Ishikawa (cell line): ENCODE measurements at regions not wholly inside any gene's neighbourhood (a gene's known extent, or its start where the extent isn't known, plus 50 kb on each side); places are given as distances from the start of the nearest gene placed in this dataset.

Experiments used
- CEBPB ChIP-seq: IDR thresholded peaks from 2 replicates; pipeline ENCODE4 v1.6.1; 2012
- CREB1 ChIP-seq: IDR thresholded peaks from 2 replicates; pipeline ENCODE4 v1.6.1; 2012; ENCODE audit warnings: low read depth
- EGR1 ChIP-seq: IDR thresholded peaks from 2 replicates; pipeline ENCODE4 v1.6.1; 2012
- EP300 ChIP-seq: IDR thresholded peaks from 2 replicates; pipeline ENCODE4 v1.6.1; 2012; ENCODE audit warnings: borderline replicate concordance
- FOXM1 ChIP-seq: IDR thresholded peaks from 2 replicates; pipeline ENCODE4 v1.6.1; 2012; ENCODE audit warnings: low read depth, borderline replicate concordance
- NFIC ChIP-seq: IDR thresholded peaks from 2 replicates; pipeline ENCODE4 v1.6.1; 2012
- RAD21 ChIP-seq: IDR thresholded peaks from 2 replicates; pipeline ENCODE4 v1.6.1; 2012; ENCODE audit warnings: low read depth
- TAF1 ChIP-seq: IDR thresholded peaks from 2 replicates; pipeline ENCODE4 v1.6.1; 2012; ENCODE audit warnings: low read depth, mild to moderate bottlenecking
- TCF12 ChIP-seq: IDR thresholded peaks from 2 replicates; pipeline ENCODE4 v1.6.1; 2012; ENCODE audit warnings: low read depth
- TEAD4 ChIP-seq: IDR thresholded peaks from 2 replicates; pipeline ENCODE4 v1.6.1; 2012
- USF1 ChIP-seq: IDR thresholded peaks from 2 replicates; pipeline ENCODE4 v1.6.1; 2012
- YY1 ChIP-seq: IDR thresholded peaks from 2 replicates; pipeline ENCODE4 v1.6.1; 2012; ENCODE audit warnings: low read depth
- ZBTB7A ChIP-seq: IDR thresholded peaks from 2 replicates; pipeline ENCODE4 v1.6.1; 2012; ENCODE audit warnings: low read depth
- TF ChIP-seq, protein P1 (sequence below): IDR thresholded peaks from 2 replicates; pipeline ENCODE4 v1.6.1; 2012; ENCODE audit warnings: low read depth, mild to moderate bottlenecking
- TF ChIP-seq, protein P2 (sequence below): IDR thresholded peaks from 2 replicates; pipeline ENCODE4 v1.6.1; 2012

DNA sequence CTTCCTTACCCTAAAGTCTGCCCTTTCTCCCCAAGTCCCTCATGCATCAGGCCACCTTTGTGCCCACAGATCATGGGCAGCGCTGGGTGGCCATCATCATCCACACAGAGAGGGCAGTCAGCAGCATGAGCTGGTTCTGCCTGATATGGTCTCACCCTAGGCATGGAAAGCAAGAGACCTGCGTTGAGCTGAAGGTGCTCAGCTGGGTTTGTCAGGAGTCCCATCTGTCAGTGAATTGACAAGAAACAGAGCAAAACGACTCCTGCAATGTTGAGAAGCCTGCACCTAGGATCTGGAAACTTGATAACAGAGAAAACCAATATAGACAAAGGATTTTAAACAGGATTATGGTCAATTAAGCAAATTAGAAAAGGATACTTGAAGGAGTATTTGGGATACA, 242.7 kb upstream of the PRSS1 start:
- TF ChIP-seq TCF12 (no peak), YY1 (no peak), TEAD4 (no peak), EGR1 (no peak), FOXM1 (no peak), ZBTB7A (no peak), RAD21 (no peak), USF1 (no peak), NFIC (no peak), CREB1 (no peak), EP300 (no peak), CEBPB (no peak), TAF1 (no peak)
- TF ChIP-seq, protein P1, sequence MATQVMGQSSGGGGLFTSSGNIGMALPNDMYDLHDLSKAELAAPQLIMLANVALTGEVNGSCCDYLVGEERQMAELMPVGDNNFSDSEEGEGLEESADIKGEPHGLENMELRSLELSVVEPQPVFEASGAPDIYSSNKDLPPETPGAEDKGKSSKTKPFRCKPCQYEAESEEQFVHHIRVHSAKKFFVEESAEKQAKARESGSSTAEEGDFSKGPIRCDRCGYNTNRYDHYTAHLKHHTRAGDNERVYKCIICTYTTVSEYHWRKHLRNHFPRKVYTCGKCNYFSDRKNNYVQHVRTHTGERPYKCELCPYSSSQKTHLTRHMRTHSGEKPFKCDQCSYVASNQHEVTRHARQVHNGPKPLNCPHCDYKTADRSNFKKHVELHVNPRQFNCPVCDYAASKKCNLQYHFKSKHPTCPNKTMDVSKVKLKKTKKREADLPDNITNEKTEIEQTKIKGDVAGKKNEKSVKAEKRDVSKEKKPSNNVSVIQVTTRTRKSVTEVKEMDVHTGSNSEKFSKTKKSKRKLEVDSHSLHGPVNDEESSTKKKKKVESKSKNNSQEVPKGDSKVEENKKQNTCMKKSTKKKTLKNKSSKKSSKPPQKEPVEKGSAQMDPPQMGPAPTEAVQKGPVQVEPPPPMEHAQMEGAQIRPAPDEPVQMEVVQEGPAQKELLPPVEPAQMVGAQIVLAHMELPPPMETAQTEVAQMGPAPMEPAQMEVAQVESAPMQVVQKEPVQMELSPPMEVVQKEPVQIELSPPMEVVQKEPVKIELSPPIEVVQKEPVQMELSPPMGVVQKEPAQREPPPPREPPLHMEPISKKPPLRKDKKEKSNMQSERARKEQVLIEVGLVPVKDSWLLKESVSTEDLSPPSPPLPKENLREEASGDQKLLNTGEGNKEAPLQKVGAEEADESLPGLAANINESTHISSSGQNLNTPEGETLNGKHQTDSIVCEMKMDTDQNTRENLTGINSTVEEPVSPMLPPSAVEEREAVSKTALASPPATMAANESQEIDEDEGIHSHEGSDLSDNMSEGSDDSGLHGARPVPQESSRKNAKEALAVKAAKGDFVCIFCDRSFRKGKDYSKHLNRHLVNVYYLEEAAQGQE: no peak
- TF ChIP-seq, protein P2, sequence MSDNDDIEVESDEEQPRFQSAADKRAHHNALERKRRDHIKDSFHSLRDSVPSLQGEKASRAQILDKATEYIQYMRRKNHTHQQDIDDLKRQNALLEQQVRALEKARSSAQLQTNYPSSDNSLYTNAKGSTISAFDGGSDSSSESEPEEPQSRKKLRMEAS: no peak

DNA sequence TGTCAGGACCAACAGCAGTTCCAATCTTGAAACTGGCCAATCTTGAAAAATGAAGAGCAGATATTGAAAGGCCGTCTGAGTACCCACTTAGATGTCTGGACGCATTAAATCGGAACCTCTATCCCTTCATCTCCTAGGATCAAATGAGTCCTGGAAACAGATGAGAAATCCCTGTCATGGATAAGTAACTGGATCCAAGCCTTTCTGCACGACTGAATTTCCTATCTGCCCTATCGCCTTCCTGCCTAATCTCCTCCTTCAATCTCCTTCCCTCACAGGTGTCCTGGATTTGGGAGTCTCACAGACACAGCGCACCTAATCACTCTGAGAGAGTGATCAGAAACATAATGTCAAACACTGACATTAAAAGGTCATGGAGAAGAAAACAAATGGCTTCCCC, 245.2 kb upstream of the PRSS58 start:
- TF ChIP-seq USF1 (no peak), CEBPB (no peak), RAD21 (no peak), TEAD4 (no peak), EP300 (no peak), CREB1 (no peak), YY1 (no peak), TAF1 (no peak), ZBTB7A (no peak), EGR1 (no peak), FOXM1 (no peak)
- TF ChIP-seq, protein P2: no peak
- TF ChIP-seq, protein P1: no peak

- no peak for TF ChIP-seq TEAD4
- no peak for TF ChIP-seq NFIC
Observed at GRCh38 chr7:142501434-142501833, 243.6 kb upstream of the PRSS58 start.

DNA sequence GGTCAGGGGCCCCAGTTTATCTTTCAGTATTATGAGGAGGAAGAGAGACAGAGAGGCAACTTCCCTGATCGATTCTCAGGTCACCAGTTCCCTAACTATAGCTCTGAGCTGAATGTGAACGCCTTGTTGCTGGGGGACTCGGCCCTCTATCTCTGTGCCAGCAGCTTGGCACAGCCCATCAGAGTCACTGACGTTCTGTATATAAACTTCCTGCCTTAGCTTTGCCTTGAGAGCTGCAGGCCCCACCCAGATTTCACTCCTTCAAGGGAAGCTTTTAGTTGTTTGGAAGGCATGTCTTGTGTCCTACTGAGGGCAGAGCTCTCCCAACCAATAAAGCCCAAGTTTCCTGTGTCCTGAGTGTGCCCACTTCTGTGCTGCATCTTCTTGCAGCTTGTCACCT, 242.5 kb upstream of the PRSS58 start:
- TF ChIP-seq CEBPB (no peak), YY1 (no peak), NFIC (no peak), USF1 (no peak), ZBTB7A (no peak), TEAD4 (no peak), FOXM1 (no peak), EP300 (no peak), EGR1 (no peak), TAF1 (no peak), RAD21 (no peak), TCF12 (no peak)
- TF ChIP-seq, protein P1: no peak
- TF ChIP-seq, protein P2: no peak
